HG02870 (cell line): ENCODE measurements at regions not wholly inside any gene's neighbourhood (a gene's known extent, or its start where the extent isn't known, plus 50 kb on each side); places are given as distances from the start of the nearest gene placed in this dataset.
"Not testable (repeated sequence)": the region's sequence is repeated elsewhere in the genome, so short reads cannot be mapped to it uniquely, and the experiment has no call there.

ENCODE experiments used
- ATAC-seq: cut with Tn5 transposase; IDR thresholded peaks from one replicate; pipeline ENCODE4 v1.9.1; 2021; ENCODE audit warnings: mild to moderate bottlenecking, moderate library complexity; ENCODE audit not compliant: unreplicated experiment

GRCh38 chr2:64250063-64250462 is 105.8 kb upstream of the PELI1 start:
- no peak for ATAC-seq

GRCh38 chr2:64250751-64251423 is 106.7 kb upstream of the PELI1 start:
- ATAC-seq, result no peak

- no peak for ATAC-seq
Observed at GRCh38 chr2:64251497-64252250, 107.5 kb upstream of the PELI1 start.

DNA sequence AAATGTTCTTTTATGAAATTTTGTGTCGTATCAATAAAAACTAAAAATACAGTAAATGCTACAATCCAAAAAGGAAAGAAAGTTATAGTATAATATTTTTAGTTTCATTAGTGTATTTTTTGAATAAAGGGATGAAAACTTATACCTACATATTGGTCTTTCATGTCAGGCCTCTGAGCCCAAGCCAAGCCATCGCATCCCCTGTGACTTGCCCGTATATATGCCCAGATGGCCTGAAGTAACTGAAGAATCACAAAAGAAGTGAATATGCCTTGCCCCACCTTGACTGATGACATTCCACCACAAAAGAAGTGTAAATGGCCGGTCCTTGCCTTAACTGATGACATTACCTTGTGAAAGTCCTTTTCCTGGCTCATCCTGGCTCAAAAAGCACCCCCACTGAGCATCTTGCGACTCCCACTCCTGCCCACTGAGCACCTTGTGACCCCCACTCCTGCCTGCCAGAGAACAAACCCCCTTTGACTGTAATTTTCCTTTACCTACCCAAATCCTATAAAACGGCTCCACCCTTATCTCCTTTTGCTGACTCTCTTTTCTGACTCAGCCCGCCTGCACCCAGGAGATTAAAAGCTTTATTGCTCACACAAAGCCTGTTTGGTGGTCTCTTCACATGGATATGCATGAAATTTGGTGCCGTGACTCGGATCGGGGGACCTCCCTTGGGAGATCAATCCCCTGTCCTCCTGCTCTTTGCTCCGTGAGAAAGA is 108.2 kb upstream of the PELI1 start:
- ATAC-seq, result not testable (repeated sequence)

DNA sequence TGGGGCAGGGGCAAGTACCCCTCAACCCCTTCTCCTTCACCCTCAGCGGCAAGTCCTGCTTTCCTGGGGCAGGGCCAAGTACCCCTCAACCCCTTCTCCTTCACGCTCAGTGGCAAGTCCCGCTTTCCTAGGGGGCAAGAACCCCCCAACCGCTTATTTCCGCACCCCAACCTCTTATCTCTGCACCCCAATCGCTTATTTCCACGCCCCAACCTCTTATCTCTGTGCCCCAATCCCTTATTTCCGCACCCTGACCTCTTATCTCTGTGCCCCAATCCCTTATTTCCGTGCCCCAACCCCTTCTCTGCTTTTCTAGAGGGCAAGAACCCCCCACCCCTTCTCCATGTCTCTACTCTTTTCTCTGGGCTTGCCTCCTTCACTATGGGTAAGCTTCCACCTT is 109.2 kb upstream of the PELI1 start:
- ATAC-seq, result not testable (repeated sequence)

DNA sequence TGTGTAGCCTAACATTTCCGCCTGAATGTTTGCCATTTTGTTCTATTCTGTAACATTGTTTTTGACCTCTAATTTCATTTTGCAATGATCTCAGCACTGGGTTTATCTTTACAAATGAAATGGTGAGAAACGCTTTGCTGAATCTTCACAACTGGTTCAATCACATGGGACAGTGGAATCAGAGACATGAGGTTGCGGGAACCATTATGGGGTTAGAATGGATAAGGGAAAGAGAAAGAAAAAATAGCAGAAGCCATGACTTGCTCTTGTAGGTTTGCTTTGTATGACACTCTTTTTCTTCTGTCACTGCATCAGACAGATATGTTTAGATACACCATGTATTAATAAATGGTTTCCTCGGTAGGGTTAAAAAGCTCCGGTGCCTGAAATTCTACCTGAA is 114.3 kb upstream of the PELI1 start:
- ATAC-seq, result no peak

DNA sequence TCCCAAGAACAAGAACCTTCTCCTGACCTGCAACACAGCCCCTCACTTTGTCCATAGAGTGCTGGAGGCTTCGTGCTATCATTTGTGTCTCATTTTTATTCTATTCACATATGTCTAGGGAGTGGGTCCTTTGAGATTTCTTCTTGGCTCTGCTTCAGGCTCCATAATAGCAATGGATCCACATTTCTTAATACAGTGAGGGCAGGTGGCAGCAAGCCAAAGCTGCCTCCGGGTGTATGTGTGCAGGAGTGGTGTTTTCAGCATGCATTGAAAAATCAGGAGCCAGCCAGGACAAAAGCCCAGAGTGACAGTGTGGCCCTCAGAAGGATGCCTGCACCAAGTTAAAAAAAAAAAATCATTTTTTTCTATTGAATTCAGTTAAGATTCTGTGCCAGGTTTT is 115.1 kb upstream of the PELI1 start:
- no peak for ATAC-seq

GRCh38 chr2:64260093-64260803 is 116.0 kb upstream of the PELI1 start:
- no peak for ATAC-seq

- peak; percentile 89 for ATAC-seq
Observed at GRCh38 chr2:64260817-64261216, 116.6 kb upstream of the PELI1 start.

- ATAC-seq, result no peak
Observed at GRCh38 chr2:64262071-64262470, 117.9 kb upstream of the PELI1 start.

DNA sequence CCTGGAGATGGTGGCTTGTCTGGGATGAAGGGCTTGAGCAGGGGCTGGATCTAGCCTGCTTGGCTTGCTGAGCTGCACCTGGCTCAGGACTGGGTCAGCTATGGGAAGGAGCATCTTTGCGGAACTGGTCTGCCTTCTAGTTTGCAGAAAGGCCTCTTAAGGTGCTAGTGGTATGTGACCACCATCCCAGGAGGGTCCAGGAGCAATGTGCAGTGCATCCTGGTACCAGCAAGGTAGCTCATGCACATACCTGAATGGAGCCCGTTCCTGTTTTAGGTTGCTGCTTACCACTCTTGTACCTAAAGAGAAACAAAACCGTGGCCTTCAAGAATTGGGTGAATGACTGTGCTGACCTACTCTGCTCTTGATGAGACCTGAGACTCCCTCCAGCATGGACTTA is 118.6 kb upstream of the PELI1 start:
- no peak for ATAC-seq

- ATAC-seq, result no peak
Observed at GRCh38 chr2:64263315-64263714, 119.1 kb upstream of the PELI1 start.

DNA sequence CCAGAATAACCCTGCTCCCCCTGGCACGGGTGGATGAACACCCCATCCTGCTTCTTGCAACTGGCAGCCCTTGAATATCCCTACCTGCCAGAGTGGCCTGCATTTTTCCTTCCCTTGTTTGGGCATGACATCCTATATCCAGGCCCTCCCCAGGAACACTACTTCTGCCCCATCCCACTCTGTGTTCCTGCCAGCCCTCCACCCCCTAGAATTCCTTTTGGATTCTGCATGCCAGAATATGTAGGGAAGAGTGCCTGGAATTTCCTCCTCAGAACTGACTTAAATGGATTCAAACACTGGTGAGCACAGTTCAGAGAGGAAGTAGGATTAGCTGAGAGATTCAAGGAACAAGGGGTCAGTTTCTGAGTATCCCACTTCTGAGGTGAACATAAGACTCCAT is 123.5 kb upstream of the PELI1 start:
- no peak for ATAC-seq

- no peak for ATAC-seq
Observed at GRCh38 chr2:64268330-64269048, 124.3 kb upstream of the PELI1 start.

DNA sequence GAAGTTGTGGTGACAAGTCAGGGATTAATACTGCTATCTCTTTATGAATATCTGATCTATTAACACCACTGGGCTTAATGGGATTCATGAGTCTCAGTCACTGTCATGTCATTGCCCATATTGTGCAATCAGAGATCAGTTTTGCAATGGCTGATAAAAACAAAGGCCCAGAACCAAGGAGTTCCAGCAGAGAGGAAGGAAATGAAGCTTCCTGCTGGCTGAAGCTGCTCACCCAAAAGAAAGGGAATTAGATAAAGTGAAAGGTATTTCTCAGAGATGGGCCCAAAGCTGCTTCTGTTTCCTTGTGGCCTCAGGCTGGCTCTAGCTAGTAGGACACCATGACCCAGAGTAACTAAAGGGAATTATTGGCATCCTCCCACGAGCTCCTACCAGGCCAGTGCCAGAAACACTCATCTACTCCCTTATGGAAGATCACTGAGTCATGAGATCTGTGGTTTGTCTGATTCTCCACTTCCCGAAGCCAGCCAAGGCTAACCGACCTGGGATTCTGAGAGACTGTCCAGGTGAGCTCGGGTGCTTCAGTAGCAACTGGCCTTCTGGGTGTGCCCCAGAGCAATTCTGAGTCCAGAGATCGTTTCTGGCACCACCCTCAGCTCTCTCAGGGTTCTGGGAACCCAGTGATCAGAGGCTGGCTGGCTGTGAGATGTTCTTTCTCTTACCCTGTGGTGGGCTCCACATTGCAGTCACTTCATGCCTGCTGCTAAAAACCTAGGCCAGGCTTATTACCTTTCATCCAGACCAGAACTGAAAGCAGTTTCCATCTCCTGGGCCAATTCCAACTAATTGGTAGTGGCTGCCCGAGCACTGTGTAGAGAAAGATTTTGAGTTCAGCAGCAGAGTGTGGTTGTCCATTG is 129.5 kb upstream of the PELI1 start:
- no peak for ATAC-seq

GRCh38 chr2:64274399-64275173 is 130.4 kb upstream of the PELI1 start:
- ATAC-seq, result no peak

DNA sequence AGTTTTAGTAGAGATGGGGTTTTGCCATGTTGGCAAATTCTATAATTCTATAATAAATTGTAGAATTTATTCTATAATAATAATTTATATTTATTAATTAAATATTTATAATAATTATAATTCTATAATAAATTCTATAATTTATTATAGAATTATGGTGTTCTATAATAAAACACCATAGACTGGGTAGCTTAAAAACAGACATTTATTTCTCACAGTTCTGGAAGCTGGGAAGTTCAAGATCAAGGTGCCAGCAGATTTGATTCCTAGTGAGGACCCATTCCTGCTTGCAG is 130.9 kb upstream of the PELI1 start:
- ATAC-seq, result no peak

- no peak for ATAC-seq
Observed at GRCh38 chr2:64276417-64277095, 132.3 kb upstream of the PELI1 start.
